Prostate gland (tissue), 2 donors: ENCODE measurements at regions not wholly inside any gene's neighbourhood (a gene's known extent, or its start where the extent isn't known, plus 50 kb on each side); places are given as distances from the start of the nearest gene placed in this dataset.

Experiments
- POLR2A ChIP-seq: fragments of 450-650 bp; IDR thresholded peaks from one replicate; pipeline ENCODE4 v1.6.1; 2016; ENCODE audit warnings: antibody characterized with exemption, mild to moderate bottlenecking
- POLR2AphosphoS5 ChIP-seq: sonication (generic); formaldehyde crosslinking; IDR thresholded peaks from one replicate; pipeline ENCODE4 v1.6.1; 2017; ENCODE audit warnings: antibody characterized with exemption
- TF ChIP-seq, protein P1 (sequence below), 4 experiments: fragments of 200-600 bp in 2 of 4; fragments of 450-650 bp in 2 of 4; sonication (generic) in 2 of 4; IDR thresholded peaks; 1 replicate in 3 of 4; 2 replicates in 1 of 4; pipeline ENCODE4 v1.5.1; 2016 to 2019; ENCODE audit warnings: antibody characterized with exemption in 4 of 4, mild to moderate bottlenecking in 2 of 4, moderate library complexity in 2 of 4

GRCh38 chr10:4011136-4011812 lies 226.3 kb upstream of the KLF6 start:
- TF ChIP-seq, protein P1, sequence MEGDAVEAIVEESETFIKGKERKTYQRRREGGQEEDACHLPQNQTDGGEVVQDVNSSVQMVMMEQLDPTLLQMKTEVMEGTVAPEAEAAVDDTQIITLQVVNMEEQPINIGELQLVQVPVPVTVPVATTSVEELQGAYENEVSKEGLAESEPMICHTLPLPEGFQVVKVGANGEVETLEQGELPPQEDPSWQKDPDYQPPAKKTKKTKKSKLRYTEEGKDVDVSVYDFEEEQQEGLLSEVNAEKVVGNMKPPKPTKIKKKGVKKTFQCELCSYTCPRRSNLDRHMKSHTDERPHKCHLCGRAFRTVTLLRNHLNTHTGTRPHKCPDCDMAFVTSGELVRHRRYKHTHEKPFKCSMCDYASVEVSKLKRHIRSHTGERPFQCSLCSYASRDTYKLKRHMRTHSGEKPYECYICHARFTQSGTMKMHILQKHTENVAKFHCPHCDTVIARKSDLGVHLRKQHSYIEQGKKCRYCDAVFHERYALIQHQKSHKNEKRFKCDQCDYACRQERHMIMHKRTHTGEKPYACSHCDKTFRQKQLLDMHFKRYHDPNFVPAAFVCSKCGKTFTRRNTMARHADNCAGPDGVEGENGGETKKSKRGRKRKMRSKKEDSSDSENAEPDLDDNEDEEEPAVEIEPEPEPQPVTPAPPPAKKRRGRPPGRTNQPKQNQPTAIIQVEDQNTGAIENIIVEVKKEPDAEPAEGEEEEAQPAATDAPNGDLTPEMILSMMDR (IDR thresholded peaks at IDR 0.05) = no peak
- TF ChIP-seq POLR2A (no peak), POLR2AphosphoS5 (no peak)
